Activated CD8-positive, alpha-beta T cell treated with anti-CD3 and anti-CD28 coated beads, Interleukin-2, amount 10 ng/mL, durations not matched to agents 7 days and 5 days (primary cell): ENCODE measurements at regions not wholly inside any gene's neighbourhood (a gene's known extent, or its start where the extent isn't known, plus 50 kb on each side); places are given as distances from the start of the nearest gene placed in this dataset.
"Not testable (repeated sequence)": the region's sequence is repeated elsewhere in the genome, so short reads cannot be mapped to it uniquely, and the experiment has no call there.

Source experiments
- ATAC-seq: fragments of 150-1000 bp; cut with Tn5 transposase; one replicate; pipeline ENCODE4 v1.10.0; 2021; ENCODE audit warnings: moderate library complexity
- CTCF ChIA-PET: fragments of 350-600 bp; sonication (Branson Sonifier 250); formaldehyde crosslinking; loops from one replicate; lab custom pipeline; 2021; ENCODE audit warnings: antibody characterized with exemption; lab: Charles Lee
- POLR2A ChIA-PET: fragments of 350-600 bp; sonication (Branson Sonifier 250); formaldehyde crosslinking; loops from one replicate; lab custom pipeline; 2021; ENCODE audit warnings: antibody characterized with exemption; lab: Charles Lee
- DNase-seq: peaks from one replicate; pipeline ENCODE4 v3.0.0-alpha.2; 2020
- H3K27ac Mint-ChIP-seq: one replicate; pipeline ENCODE4 v1.8.0; 2021; ENCODE audit warnings: mild to moderate bottlenecking, mixed read lengths
- H3K27me3 Mint-ChIP-seq: one replicate; pipeline ENCODE4 v1.8.0; 2021; ENCODE audit warnings: low read depth, mixed read lengths
- H3K36me3 Mint-ChIP-seq: one replicate; pipeline ENCODE4 v1.8.0; 2021; ENCODE audit warnings: low read depth, mixed read lengths
- H3K4me1 Mint-ChIP-seq: one replicate; pipeline ENCODE4 v1.8.0; 2021; ENCODE audit warnings: low read depth, mixed read lengths
- H3K4me3 Mint-ChIP-seq: one replicate; pipeline ENCODE4 v1.8.0; 2021; ENCODE audit warnings: mild to moderate bottlenecking, mixed read lengths
- H3K9me3 Mint-ChIP-seq: one replicate; pipeline ENCODE4 v1.8.0; 2022; ENCODE audit warnings: mixed read lengths; ENCODE audit not compliant: insufficient read depth

GRCh38 chr13:91050970-91051369 is 296.5 kb upstream of the MIR17HG start:
- ChIA-PET CTCF (no interaction called here), POLR2A (no interaction called here)
- no peak for ATAC-seq
- H3K27ac Mint-ChIP-seq: no peak overlapping the region
- no peaks in the 10 kb centered on the region for H3K36me3 Mint-ChIP-seq
- no peaks in the 10 kb centered on the region for H3K27me3 Mint-ChIP-seq
- H3K4me1 Mint-ChIP-seq: no peaks in the 10 kb centered on the region
- H3K9me3 Mint-ChIP-seq: no peaks in the 10 kb centered on the region
- no peak overlapping the region for H3K4me3 Mint-ChIP-seq
- DNase-seq: no peak

GRCh38 chr13:91052876-91053275 is 294.6 kb upstream of the MIR17HG start:
- Mint-ChIP-seq H3K27me3 (no peaks in the 10 kb centered on the region), H3K9me3 (no peaks in the 10 kb centered on the region), H3K27ac (no peak overlapping the region), H3K4me1 (no peaks in the 10 kb centered on the region), H3K36me3 (no peaks in the 10 kb centered on the region), H3K4me3 (no peak overlapping the region)
- CTCF ChIA-PET: no interaction called here
- ATAC-seq (no peak), DNase-seq (no peak)
- POLR2A ChIA-PET: no interaction called here

- ChIA-PET CTCF (no interaction called here), POLR2A (no interaction called here)
- Mint-ChIP-seq H3K4me3 (no peak overlapping the region), H3K27me3 (no peaks in the 10 kb centered on the region), H3K27ac (no peak overlapping the region), H3K4me1 (no peaks in the 10 kb centered on the region), H3K9me3 (no peaks in the 10 kb centered on the region), H3K36me3 (no peaks in the 10 kb centered on the region)
- ATAC-seq: no peak
- no peak for DNase-seq
These were observed 294.0 kb upstream of the MIR17HG start for GRCh38 chr13:91053318-91054065.

- Mint-ChIP-seq H3K27me3 (no peaks in the 10 kb centered on the region), H3K4me3 (no peak overlapping the region), H3K4me1 (no peaks in the 10 kb centered on the region), H3K36me3 (no peaks in the 10 kb centered on the region), H3K27ac (no peak overlapping the region), H3K9me3 (no peaks in the 10 kb centered on the region)
- POLR2A ChIA-PET: no interaction called here
- CTCF ChIA-PET: no interaction called here
- no peak for DNase-seq
- no peak for ATAC-seq
These were observed 292.6 kb upstream of the MIR17HG start for GRCh38 chr13:91054902-91055301.

GRCh38 chr13:91056746-91057145 is 290.7 kb upstream of the MIR17HG start:
- no peaks in the 10 kb centered on the region for H3K9me3 Mint-ChIP-seq

GRCh38 chr13:91057507-91057906 is 290.0 kb upstream of the MIR17HG start:
- POLR2A ChIA-PET, H3K4me1 Mint-ChIP-seq, CTCF ChIA-PET, ATAC-seq, H3K4me3 Mint-ChIP-seq, DNase-seq, H3K9me3 Mint-ChIP-seq, H3K36me3 Mint-ChIP-seq, H3K27ac Mint-ChIP-seq, H3K27me3 Mint-ChIP-seq: not testable (repeated sequence)

More at GRCh38 chr13:91056746-91057145, 290.7 kb upstream of the MIR17HG start:
- CTCF ChIA-PET: no interaction called here
- POLR2A ChIA-PET: no interaction called here
- Mint-ChIP-seq H3K4me3 (no peak overlapping the region), H3K27me3 (no peaks in the 10 kb centered on the region), H3K27ac (no peak overlapping the region), H3K36me3 (no peaks in the 10 kb centered on the region), H3K4me1 (no peaks in the 10 kb centered on the region)
- no peak for DNase-seq
- no peak for ATAC-seq

- no peak overlapping the region for H3K4me3 Mint-ChIP-seq
- no peaks in the 10 kb centered on the region for H3K27me3 Mint-ChIP-seq
- no peak for ATAC-seq
- CTCF ChIA-PET: no interaction called here
- no peak overlapping the region for H3K27ac Mint-ChIP-seq
- H3K9me3 Mint-ChIP-seq: no peaks in the 10 kb centered on the region
- no peaks in the 10 kb centered on the region for H3K4me1 Mint-ChIP-seq
- H3K36me3 Mint-ChIP-seq: no peaks in the 10 kb centered on the region
- DNase-seq: no peak
- POLR2A ChIA-PET: no interaction called here
These were observed 289.4 kb upstream of the MIR17HG start for GRCh38 chr13:91058066-91058465.

- Mint-ChIP-seq H3K36me3 (no peaks in the 10 kb centered on the region), H3K27ac (no peak overlapping the region), H3K27me3 (no peaks in the 10 kb centered on the region), H3K4me1 (no peaks in the 10 kb centered on the region), H3K9me3 (no peaks in the 10 kb centered on the region), H3K4me3 (no peak overlapping the region)
- DNase-seq (no peak), ATAC-seq (no peak)
- CTCF ChIA-PET: no interaction called here
- POLR2A ChIA-PET: no interaction called here
These were observed 288.6 kb upstream of the MIR17HG start for GRCh38 chr13:91058919-91059318.

GRCh38 chr13:91066745-91067144 is 280.7 kb upstream of the MIR17HG start:
- Mint-ChIP-seq H3K36me3 (no peaks in the 10 kb centered on the region), H3K9me3 (no peaks in the 10 kb centered on the region), H3K4me3 (no peak overlapping the region), H3K27me3 (no peaks in the 10 kb centered on the region), H3K4me1 (no peaks in the 10 kb centered on the region), H3K27ac (no peak overlapping the region)
- ChIA-PET POLR2A (interaction anchor here (1.0 kb wide), 1 partner anchor 22 kb away, joined by 4 read pairs; no protein-coding TSS in a partner anchor), CTCF (no interaction called here)
- DNase-seq (no peak), ATAC-seq (no peak)

- no peaks in the 10 kb centered on the region for H3K4me1 Mint-ChIP-seq
- no peaks in the 10 kb centered on the region for H3K9me3 Mint-ChIP-seq
- H3K4me3 Mint-ChIP-seq: no peak overlapping the region
- CTCF ChIA-PET: no interaction called here
- no peak for DNase-seq
- no peak overlapping the region for H3K27ac Mint-ChIP-seq
- POLR2A ChIA-PET: no interaction called here
- ATAC-seq: no peak
- H3K27me3 Mint-ChIP-seq: no peaks in the 10 kb centered on the region
- no peaks in the 10 kb centered on the region for H3K36me3 Mint-ChIP-seq
These were observed 275.0 kb upstream of the MIR17HG start for GRCh38 chr13:91072486-91072885.

GRCh38 chr13:91074091-91074490 is 273.4 kb upstream of the MIR17HG start:
- Mint-ChIP-seq H3K4me3 (no peak overlapping the region), H3K27me3 (no peaks in the 10 kb centered on the region), H3K36me3 (no peaks in the 10 kb centered on the region), H3K27ac (no peak overlapping the region), H3K4me1 (no peaks in the 10 kb centered on the region), H3K9me3 (no peaks in the 10 kb centered on the region)
- DNase-seq (no peak), ATAC-seq (no peak)
- ChIA-PET CTCF (no interaction called here), POLR2A (no interaction called here)

GRCh38 chr13:91076830-91077229 is 270.7 kb upstream of the MIR17HG start:
- POLR2A ChIA-PET: no interaction called here
- no peaks in the 10 kb centered on the region for H3K9me3 Mint-ChIP-seq
- no peak overlapping the region for H3K4me3 Mint-ChIP-seq
- H3K27me3 Mint-ChIP-seq: no peaks in the 10 kb centered on the region
- ATAC-seq (no peak), DNase-seq (no peak)
- H3K36me3 Mint-ChIP-seq: no peaks in the 10 kb centered on the region
- no peaks in the 10 kb centered on the region for H3K4me1 Mint-ChIP-seq
- H3K27ac Mint-ChIP-seq: no peak overlapping the region
- CTCF ChIA-PET: no interaction called here
